ENCODE measurements at regions not wholly inside any gene's neighbourhood (a gene's known extent, or its start where the extent isn't known, plus 50 kb on each side); places are given as distances from the start of the nearest gene placed in this dataset.

DNA sequence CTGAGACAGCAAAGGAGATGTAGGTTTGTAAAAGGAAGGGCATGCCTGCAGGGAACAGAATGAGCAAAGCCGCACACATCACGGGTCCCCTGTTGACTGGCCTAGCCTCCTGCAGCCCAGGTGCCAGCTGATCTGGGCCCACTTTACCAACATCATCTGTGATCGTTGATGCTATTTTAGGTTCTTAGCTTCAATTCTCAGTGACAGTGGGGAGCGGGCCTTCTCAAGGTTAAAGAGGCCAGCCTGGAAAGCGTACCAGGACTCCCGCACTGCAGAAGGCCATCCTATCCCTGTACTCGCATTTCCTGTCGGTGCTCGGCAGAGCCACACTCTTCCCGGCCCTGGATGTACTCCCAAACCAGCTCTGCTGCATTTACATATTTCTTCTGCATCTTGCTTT lies 213.5 kb upstream of the IRX1 start:
- TF ChIP-seq, protein P1, sequence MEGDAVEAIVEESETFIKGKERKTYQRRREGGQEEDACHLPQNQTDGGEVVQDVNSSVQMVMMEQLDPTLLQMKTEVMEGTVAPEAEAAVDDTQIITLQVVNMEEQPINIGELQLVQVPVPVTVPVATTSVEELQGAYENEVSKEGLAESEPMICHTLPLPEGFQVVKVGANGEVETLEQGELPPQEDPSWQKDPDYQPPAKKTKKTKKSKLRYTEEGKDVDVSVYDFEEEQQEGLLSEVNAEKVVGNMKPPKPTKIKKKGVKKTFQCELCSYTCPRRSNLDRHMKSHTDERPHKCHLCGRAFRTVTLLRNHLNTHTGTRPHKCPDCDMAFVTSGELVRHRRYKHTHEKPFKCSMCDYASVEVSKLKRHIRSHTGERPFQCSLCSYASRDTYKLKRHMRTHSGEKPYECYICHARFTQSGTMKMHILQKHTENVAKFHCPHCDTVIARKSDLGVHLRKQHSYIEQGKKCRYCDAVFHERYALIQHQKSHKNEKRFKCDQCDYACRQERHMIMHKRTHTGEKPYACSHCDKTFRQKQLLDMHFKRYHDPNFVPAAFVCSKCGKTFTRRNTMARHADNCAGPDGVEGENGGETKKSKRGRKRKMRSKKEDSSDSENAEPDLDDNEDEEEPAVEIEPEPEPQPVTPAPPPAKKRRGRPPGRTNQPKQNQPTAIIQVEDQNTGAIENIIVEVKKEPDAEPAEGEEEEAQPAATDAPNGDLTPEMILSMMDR (IDR thresholded peaks at IDR 0.05 in 4 of 5, conservative IDR thresholded peaks at IDR 0.05 in 1 of 5), result no peak
- no peak for TF ChIP-seq POLR2A (IDR thresholded peaks at IDR 0.05)
